ENCODE measurements at regions not wholly inside any gene's neighbourhood (a gene's known extent, or its start where the extent isn't known, plus 50 kb on each side); places are given as distances from the start of the nearest gene placed in this dataset.
"Not testable (repeated sequence)": the region's sequence is repeated elsewhere in the genome, so short reads cannot be mapped to it uniquely, and the experiment has no call there.

- not testable (repeated sequence) for TF ChIP-seq CTCF (IDR thresholded peaks at IDR 0.05; ENCODE audit: low read length); EZH2 (IDR thresholded peaks at IDR 0.05; ENCODE audit: borderline replicate concordance, low read length)
Observed at GRCh38 chr5:126684656-126685442, 84.1 kb downstream of the PHAX start.

Data from OCI-LY1 (cell line).